A673 (cell line): ENCODE measurements at regions not wholly inside any gene's neighbourhood (a gene's known extent, or its start where the extent isn't known, plus 50 kb on each side); places are given as distances from the start of the nearest gene placed in this dataset.
"Not testable (repeated sequence)": the region's sequence is repeated elsewhere in the genome, so short reads cannot be mapped to it uniquely, and the experiment has no call there.

Source experiments
- EZH2 ChIP-seq: fragments of 200-600 bp; sonication (generic); IDR thresholded peaks from 2 replicates; pipeline ENCODE4 v1.6.1; 2017; ENCODE audit warnings: borderline replicate concordance, low read depth, mild to moderate bottlenecking, mixed read lengths, antibody characterized with exemption, low read length; ENCODE audit not compliant: poor library complexity, severe bottlenecking
- TF ChIP-seq, protein P1 (sequence below): fragments of 300-800, 200-600 bp; sonication (generic); conservative IDR thresholded peaks from 2 replicates; pipeline ENCODE4 v1.5.1; 2017; ENCODE audit warnings: low read depth, mild to moderate bottlenecking, antibody characterized with exemption, low read length, moderate library complexity, mixed read lengths

DNA sequence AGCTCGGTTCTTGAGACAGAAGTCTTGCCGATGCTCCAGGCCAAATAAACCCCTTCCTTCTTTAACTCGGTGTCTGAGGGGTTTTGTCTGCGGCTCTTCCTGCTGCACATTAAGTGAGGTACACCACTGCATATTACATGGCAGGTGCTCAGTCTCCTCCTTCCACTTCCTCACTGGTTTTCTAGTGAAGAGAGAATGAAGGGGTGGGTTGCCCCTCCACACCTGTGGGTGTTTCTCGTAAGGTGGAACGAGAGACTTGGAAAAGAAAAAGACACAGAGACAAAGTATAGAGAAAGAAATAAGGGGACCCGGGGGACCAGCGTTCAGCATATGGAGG, 138.0 kb downstream of the OR2B2 start:
- TF ChIP-seq EZH2 = not testable (repeated sequence)
- TF ChIP-seq, protein P1, sequence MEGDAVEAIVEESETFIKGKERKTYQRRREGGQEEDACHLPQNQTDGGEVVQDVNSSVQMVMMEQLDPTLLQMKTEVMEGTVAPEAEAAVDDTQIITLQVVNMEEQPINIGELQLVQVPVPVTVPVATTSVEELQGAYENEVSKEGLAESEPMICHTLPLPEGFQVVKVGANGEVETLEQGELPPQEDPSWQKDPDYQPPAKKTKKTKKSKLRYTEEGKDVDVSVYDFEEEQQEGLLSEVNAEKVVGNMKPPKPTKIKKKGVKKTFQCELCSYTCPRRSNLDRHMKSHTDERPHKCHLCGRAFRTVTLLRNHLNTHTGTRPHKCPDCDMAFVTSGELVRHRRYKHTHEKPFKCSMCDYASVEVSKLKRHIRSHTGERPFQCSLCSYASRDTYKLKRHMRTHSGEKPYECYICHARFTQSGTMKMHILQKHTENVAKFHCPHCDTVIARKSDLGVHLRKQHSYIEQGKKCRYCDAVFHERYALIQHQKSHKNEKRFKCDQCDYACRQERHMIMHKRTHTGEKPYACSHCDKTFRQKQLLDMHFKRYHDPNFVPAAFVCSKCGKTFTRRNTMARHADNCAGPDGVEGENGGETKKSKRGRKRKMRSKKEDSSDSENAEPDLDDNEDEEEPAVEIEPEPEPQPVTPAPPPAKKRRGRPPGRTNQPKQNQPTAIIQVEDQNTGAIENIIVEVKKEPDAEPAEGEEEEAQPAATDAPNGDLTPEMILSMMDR = not testable (repeated sequence)
